GM19324 (cell line): ENCODE measurements at regions not wholly inside any gene's neighbourhood (a gene's known extent, or its start where the extent isn't known, plus 50 kb on each side); places are given as distances from the start of the nearest gene placed in this dataset.
"Not testable (repeated sequence)": the region's sequence is repeated elsewhere in the genome, so short reads cannot be mapped to it uniquely, and the experiment has no call there.

Experiments
- ATAC-seq: cut with Tn5 transposase; IDR thresholded peaks from one replicate; pipeline ENCODE4 v1.9.1; 2021; ENCODE audit warnings: mild to moderate bottlenecking, moderate library complexity; ENCODE audit not compliant: unreplicated experiment, low FRiP score

DNA sequence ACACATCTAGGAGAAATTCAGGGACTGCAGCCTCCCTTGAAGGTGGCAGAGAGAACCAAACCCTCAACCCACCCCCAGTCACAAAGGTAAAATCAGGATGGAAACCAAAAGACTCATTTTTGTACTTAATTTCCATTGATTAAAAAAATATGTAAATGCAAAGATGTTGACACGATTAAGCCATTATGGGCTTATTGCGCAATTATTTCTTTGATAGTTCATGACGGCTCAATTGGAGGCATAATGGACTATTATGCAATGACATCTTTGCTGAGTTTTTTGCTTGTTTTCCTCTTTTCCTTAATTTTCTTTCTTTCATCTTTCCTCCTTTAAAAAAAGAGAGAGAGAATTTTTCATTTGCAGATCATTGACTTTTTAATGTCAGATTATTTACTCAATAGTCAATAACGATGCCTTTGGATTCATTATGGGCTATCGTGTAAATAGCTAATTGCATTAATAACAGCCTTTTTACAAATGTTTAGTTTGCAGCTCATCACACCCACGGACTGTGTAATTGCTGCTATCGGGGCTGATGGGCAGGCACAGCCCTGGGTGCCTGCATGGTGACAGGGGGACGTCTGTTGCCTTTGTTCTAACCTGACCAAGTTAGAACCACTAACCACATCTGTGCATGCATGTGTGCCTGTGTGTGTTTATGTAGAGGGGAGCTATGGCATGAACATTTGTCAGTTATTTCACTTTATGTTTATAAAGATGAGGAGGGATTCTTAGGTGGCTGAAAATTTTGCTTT lies 482.4 kb upstream of the TSHZ3 start:
- ATAC-seq = no peak

DNA sequence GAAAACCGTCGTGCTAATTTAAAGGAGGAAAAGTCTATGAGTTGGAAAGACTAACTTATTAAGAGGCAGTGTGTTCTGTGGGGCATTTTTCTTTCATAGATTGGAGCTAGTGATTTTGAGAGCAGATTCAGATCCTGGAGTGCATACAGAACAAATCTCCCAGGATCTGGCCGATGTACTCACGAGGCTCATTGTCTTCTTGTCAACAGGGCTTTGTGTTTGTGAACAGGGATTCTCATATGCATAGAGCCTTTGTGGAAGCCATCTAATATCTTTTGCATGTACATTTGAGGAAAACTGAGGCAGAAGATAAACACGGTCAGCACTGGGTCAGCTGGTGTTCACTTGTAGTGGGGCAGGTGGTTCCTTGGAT lies 482.9 kb upstream of the TSHZ3 start:
- ATAC-seq = no peak

DNA sequence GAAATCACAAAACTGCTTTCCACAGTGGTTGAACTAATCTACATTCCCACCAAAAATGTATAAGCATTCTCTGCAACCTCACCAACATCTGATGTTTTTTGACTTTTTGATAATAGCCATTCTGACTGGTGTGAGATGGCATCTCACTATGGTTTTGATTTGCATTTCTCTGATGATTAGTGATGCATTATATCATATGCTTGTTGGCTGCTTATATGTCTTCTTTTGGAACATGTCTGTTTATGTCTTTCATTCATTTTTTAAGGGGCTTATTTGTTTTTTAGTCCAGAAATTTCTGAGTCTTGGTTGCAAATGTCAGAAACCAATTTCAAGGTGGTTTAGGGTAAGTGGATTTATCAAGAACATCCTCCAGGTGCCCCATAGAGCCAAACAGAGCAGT lies 484.8 kb upstream of the TSHZ3 start:
- no peak for ATAC-seq

DNA sequence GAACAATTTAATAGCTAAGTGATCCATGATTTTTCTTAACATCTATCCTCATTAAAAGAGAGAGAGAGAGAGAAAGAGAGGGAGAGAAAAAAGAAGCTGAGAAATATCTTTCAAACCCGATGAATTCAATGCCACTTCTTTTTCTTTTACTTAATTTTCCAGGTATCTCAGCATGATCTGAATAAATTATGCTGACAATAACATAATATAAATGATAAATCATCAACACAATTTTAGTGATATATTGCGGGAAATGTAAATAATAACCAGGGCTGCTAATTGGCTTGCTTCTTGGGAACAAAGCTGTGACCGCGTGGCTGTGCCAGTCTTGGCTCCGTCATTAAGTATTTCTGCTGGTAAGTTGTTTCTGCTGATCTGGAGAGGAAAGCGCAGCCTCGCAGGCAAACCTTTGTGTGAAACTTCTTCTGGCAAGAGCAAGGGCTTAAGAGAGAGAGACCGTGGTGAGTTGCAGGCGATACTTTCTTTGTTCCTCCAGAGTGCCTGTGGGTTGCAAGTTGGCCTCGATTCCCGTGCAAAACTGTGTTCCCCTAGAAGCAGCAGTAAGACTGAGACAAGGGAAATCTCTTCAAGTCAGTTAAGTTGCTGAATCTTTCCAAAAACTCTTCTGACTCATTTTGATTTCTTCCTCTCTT lies 489.1 kb upstream of the TSHZ3 start:
- ATAC-seq = no peak

DNA sequence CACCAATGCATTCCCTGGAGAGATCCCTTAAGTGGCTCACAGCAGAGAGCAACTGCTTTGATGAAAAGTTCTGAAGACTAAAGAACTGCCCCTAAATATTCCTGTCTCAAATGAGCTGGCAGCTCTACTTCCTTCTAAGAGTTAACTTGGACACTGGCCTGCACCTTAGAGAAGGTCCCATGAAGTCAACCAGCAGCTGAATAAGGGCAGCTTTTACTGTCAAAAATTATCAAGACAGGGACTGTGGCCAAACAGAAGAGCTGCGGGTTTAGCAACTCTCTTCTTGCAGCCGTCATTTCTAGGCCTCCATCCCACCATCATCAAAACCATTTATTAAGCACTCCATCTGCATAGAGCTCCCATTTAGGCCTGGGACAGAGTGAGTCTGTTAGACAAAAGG lies 491.1 kb upstream of the TSHZ3 start:
- ATAC-seq = no peak

DNA sequence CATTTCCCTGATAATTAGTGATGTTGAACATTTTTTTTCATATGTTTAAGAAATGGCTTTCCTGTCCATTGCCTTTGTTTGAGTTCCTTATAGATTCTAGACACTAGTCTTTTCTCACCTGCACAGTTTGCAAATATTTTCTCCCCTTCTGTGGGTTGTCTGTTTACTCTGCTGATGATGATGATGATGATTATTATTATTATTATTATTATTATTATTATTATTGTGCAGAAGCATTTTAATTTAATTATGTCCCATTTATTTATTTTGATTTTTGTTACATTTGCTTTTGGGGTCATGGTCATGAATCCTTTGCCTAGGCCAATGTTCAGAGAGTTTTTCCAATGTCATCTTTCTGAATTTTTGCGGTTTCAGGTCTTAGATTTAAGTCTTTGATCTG lies 492.5 kb upstream of the TSHZ3 start:
- no peak for ATAC-seq

DNA sequence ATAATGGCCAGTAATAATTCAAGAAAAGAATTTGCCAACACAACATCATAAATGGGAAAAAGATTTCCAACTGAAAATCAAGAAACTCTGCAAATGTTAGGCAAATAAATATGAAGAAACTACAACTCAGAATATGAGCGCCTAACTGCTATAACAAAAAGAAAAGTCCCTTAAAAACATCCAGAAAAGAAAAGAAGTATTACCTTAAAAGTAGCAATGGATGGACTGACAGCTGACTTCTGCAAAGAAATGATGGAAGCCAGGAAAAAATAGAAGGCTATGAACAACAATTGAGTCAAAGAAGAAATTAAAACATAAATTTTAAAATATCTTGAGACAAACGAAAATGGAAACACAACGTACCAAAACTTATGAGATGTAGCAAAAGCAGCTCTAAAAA lies 482.3 kb upstream of the ZNF507 start:
- no peak for ATAC-seq

DNA sequence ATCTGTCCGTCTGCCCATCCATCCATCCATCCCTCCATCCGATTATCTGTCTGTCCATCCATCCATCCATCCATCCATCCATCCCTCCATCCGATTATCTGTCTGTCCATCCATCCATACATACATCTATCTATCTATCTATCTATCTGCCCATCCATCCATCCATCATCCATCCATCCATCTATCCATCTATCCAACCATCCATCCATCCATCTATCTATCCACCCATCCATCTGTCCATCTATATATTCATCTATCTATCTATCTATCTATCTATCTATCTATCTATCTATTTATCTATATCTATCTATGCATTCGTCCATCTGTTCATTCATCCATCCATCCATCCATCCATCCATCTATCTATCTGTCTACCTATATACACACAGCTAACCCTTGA lies 471.1 kb upstream of the ZNF507 start:
- no peak for ATAC-seq

DNA sequence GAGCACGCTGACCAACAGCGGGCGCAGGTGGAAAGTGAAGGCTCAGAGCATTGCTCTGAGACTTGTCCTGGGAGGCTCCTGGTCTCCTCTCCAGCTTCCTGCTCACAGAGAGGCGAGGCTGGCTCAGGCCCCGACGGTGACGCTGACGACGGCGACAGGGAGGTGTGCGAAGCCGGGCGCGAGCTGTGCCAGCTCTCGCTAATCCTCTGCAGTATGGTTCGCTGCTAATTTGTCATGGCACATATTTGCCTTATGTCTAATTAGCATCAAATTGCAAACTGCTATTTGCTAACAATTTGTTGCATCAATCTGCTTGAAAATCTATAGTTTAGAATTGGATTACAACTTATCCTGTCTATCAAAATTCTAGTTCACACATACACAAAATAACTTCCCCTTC lies 469.8 kb upstream of the ZNF507 start:
- ATAC-seq = no peak

DNA sequence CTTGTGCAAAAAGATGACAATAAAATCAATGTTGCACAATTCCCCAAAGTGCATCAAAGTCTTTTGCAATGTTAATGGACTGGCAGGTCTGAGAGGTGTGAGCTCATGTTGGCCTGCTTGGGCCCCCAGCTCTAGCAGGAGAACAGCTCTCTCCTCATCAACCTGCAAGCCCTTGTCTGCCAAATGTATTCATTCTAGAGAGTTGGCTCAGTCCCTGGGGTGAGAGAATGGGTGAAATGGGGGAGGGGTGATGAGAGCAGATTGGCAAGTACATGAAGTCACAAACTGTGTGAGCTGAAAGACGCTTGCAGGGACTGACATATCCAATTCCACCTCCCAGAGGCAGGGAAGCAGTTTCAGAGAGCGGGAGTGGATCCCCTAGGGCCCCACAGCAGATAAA lies 465.1 kb upstream of the ZNF507 start:
- ATAC-seq = no peak

DNA sequence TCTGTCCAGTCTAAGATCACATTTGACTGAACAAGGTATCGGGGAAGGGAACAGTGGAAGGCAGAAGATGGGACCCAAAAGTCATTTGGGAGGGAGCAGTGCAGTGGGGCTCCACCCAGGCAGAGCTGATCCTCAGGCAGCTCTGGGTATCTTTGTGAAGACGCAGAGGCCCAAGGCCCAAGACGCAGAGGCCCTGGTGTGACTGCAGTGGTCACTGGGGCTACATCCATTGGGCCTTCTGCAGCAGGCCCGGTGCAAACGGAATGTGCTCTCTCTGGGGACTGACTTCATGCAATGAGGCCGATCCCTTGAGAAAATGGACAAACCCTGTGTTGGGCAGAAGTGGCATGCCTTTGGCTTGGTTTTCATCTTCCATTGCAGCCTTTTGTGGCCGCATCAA lies 463.4 kb upstream of the ZNF507 start:
- ATAC-seq = no peak

DNA sequence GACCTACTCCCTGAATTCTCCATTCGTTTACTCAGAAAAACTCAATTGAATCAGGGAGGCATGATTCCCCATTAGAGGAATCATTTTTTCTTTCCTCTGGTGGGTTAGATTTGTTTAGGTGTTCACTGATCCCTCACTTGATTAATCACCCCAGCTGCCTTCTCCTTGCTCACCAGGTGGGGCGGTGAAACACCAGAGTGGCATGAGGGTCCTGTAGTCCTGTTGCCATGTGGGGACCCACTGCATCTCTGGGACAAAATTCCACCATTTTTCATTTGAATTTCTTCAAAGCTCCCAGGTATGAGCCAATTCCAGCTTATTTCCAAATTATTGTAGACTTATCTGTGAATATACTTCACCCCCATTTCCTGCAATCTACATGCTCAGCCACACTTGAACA lies 462.7 kb upstream of the ZNF507 start:
- no peak for ATAC-seq

DNA sequence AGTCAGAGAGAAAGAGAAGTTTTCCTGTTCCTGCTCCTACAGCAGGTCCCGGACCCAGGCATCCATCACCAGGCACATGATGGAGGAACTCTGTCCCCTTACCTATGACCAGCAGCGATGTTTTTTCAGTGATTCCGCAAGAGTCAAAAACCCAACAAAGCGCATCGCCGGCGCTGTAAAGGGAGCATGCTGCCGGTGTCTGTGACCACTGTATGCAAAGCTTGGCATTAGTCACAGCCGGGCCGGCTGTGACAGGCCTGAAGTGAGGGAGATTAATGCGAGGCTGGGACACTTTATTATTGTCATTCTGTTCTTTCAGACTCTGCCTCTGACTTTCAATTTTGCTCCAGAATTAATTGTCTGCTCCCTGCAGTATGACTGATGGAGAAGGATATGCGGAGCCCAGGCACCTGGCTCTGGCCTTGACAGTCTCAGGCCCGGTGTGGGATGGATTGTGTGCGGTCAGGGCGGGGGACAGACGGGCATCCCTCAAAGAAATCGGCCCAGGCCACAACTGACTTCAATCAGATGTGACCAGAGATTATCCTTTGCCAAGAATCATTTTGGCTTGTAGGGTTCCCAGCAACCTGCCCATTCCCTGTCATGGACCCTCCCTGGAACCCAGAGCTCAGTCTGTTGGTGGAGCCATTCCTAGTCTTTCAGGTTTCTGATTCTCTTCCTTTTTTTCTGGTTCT lies 462.0 kb upstream of the ZNF507 start:
- ATAC-seq = no peak

DNA sequence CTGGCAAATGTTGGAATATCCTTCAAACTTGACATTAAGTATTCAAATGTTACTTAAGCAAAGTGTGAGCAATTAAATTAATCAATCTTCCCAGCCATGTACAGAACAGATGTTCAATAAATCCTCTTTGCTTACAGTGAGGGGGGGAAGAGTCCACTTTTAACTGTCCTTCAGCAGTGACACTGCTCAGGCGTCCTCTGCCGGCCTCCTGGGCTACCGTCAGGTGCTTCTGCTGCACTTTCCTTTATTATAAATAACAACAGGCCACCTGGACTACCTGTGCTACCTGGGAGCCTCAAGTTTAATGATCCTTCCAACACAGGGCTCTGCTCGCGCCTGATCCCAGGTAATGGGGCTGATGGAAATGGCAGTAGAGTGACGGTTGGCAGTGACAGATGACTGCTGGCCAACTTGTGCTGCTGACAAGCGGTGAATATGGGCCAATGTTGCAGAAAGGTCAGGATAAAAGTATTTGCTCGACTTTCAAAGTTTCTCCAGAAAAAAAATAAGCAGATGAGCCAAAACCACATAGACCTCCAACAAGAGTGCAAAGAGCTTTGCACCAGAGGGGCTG lies 460.0 kb upstream of the ZNF507 start:
- ATAC-seq = no peak

DNA sequence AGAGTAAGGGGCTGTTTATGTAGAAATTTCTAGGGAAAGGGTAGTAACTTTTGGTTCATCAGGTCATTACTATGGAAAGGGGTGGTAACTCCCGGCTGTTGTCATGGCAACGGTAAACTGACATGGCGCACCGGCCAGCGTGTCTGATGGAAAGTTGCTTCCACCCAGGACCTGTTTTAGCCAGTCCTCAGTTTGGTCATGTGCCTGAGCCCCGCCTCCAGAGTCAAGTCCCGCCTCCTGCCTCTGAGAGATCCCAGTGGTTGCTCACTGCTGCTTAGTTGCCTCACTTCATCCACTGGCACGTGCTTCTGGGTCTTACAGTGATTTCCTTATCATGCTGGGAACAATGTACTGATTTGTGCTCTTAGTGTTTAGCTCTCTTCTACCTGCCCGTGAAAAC lies 455.2 kb upstream of the ZNF507 start:
- no peak for ATAC-seq

DNA sequence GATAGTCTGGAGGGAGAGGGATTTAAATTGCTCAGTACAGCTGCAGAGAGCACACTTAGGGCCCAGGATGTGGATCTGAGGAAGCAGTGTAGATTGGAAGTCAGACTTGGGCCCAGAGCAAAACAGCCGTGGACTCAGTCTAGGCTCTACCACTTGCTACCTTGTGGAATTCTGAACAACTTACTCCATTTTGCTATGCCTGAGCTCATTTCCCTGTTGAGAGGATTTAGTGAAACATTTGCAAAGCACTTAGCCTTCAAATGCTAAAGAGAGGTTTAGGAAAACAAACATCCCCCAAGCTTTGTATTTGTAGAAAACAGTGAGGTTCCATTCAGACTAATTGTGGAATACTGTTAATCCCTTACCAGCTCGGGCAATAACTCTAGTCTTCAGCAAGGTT lies 453.4 kb upstream of the ZNF507 start:
- no peak for ATAC-seq

DNA sequence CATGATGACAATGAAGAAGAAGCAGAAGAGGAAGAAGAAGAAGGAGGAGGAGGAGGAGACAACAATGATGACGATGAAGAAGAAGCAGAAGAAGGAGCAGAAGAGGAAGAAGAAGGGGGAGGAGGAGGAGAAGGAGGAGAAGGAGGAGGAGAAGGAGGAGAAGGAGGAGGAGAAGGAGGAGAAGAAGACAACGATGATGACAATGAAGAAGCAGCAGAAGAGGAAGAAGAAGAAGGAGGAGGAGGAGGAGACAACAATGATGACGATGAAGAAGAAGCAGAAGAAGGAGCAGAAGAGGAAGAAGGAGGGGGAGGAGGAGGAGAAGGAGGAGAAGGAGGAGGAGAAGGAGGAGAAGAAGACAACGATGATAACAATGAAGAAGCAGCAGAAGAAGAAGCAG lies 451.9 kb upstream of the ZNF507 start:
- ATAC-seq = not testable (repeated sequence)

DNA sequence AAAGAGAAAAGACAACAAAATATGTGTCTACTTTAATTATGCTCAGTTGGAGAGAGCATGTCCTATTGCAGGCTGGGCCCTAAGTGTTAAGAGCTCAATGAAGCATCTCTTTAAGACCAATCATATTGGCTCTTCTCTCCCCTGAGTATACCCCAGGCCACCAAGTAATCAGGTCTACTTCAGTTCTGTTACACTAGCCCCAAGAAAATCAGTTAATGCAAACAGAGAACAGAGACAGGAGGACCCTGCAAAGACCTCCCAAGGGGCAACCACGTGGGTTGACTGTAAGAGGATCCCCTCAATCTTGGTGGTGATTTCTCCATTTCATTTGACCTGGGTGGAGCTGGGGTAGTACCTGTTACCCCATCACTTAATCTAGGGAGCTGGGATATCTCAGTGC lies 451.0 kb upstream of the ZNF507 start:
- ATAC-seq = no peak

DNA sequence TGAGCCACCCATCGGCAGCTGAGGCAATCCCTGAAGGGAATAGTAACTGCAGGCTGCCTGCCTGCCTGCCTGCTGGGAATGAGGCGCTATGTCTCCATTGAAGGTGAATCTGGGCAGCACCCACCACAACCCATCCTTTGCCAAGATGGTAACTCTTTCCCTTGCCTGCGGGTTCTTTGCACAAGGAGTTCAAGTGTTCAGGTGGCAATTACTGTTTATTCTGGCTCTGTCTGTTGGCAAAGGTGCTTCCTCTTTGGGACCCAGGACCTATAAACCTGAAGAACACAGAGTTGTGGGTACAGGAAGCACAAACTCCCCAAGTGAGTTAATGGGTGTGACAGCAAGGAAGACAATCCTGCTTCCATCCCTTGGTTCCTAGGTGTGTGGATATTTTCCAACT lies 448.1 kb upstream of the ZNF507 start:
- ATAC-seq = no peak

DNA sequence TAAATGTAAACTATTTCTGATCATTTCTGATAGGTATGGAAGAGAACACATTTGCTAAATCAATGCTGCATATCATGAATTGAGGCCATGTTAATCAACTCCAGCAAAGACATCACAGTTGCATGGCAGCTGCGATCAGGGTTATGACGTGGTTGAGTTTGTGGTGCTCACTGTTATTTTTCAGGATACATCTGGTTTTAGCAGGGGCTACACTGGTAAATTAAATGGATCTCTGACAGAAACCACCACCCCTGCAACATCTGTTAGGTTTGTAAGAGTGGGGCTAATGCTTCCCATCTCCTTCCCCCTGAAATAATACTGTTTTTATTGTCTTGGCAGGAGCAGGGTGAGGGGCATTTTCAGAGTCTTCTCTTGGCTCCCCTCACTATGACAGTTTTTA lies 444.4 kb upstream of the ZNF507 start:
- no peak for ATAC-seq

DNA sequence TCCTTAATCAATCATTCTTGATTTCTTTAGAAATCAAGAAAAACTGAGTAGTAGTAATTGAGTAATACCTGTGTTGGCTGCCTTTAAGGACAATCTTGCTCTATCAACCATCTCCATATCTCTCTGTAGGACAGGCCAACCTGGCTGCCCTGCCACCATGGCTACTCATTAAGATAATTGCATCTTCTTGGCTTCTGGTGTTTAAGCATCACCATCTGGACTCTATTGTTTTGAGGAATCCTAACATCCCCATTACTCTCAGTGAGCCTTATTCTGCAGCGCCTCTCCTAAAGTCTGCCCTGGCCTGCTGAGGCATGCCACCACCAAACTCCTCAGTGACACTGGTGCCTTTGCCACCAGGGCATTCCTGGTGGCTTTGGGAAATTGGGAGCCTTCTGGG lies 442.6 kb upstream of the ZNF507 start:
- ATAC-seq = no peak

DNA sequence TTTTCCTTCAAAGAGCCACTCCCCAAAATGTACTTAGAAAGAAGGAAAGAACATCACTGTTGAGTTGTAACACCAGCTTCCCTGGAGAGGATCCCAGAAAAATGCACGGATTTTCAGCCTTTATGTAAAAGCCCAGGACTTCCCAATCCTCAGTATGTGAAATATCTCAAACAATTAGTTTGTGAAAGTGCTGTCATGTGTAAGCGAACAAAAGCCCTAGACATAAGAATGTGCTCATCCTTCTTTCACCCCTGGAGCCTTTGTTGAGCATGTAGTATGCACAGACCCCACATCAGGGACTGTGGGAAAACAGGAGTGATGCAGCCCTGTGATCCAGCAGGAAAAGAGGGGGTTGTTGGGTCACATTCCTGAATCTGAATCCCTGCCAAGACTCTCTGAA lies 441.4 kb upstream of the ZNF507 start:
- ATAC-seq = no peak
